ENCODE measurements at regions not wholly inside any gene's neighbourhood (a gene's known extent, or its start where the extent isn't known, plus 50 kb on each side); places are given as distances from the start of the nearest gene placed in this dataset.

GRCh38 chr18:4817665-4818064, 362.6 kb upstream of the DLGAP1 start:
- TF ChIP-seq CTCF (IDR thresholded peaks at IDR 0.05): no peak
- TF ChIP-seq POLR2A (IDR thresholded peaks at IDR 0.05): no peak
